D721Med (cell line): ENCODE measurements at regions not wholly inside any gene's neighbourhood (a gene's known extent, or its start where the extent isn't known, plus 50 kb on each side); places are given as distances from the start of the nearest gene placed in this dataset.

Experiments
- DNase-seq: peaks from one replicate; pipeline ENCODE4 v3.0.0; 2011; ENCODE audit warnings: low spot score; ENCODE audit not compliant: insufficient read length
- FAIRE-seq: peaks from 2 replicates; lab custom pipeline; 2011; peaks lifted over from hg19 to GRCh38; lab: Jason Lieb, UNC
- CTCF ChIP-seq: IDR thresholded peaks from 2 replicates; pipeline ENCODE4 v1.5.1; 2012; ENCODE audit warnings: mild to moderate bottlenecking, control low read depth; ENCODE audit not compliant: insufficient read depth; ENCODE audit errors: missing control alignments

GRCh38 chr5:176743868-176744583, 66.3 kb upstream of the UNC5A start:
- TF ChIP-seq CTCF: no peak
- FAIRE-seq: no peak
- DNase-seq: no peak

- DNase-seq (no peak), FAIRE-seq (no peak)
- TF ChIP-seq CTCF: peak; percentile 39
Observed at GRCh38 chr5:176744584-176744965, 65.8 kb upstream of the UNC5A start.

- FAIRE-seq: no peak
- TF ChIP-seq CTCF: no peak
- no peak for DNase-seq
Observed at GRCh38 chr5:176747670-176748072, 62.7 kb upstream of the UNC5A start.

- DNase-seq: no peak
- TF ChIP-seq CTCF: no peak
- no peak for FAIRE-seq
Observed at GRCh38 chr5:176748073-176748966, 62.0 kb upstream of the UNC5A start.

GRCh38 chr5:176748967-176749935, 61.1 kb upstream of the UNC5A start:
- FAIRE-seq: no peak
- no peak for DNase-seq

More at GRCh38 chr5:176748967-176749935, 61.1 kb upstream of the UNC5A start:
- TF ChIP-seq CTCF: no peak
